Liver (tissue), 3 donors: ENCODE measurements at regions not wholly inside any gene's neighbourhood (a gene's known extent, or its start where the extent isn't known, plus 50 kb on each side); places are given as distances from the start of the nearest gene placed in this dataset.

Experiments used
- EGR1 ChIP-seq, 2 donors: IDR thresholded peaks; 2 replicates each; pipeline ENCODE4 v1.6.1; 2016 to 2018; ENCODE audit warnings: antibody characterized with exemption in 2 of 2, low read depth in 2 of 2
- FOXA2 ChIP-seq: IDR thresholded peaks from 2 replicates; pipeline ENCODE4 v1.6.1; 2016; ENCODE audit warnings: antibody characterized with exemption
- GABPA ChIP-seq, 2 donors: IDR thresholded peaks in 1 of 2; conservative IDR thresholded peaks in 1 of 2; 2 replicates each; pipeline ENCODE4 v1.6.1; 2016; ENCODE audit warnings: antibody characterized with exemption in 2 of 2, mild to moderate bottlenecking in 1 of 2, moderate library complexity in 1 of 2
- HNF4A ChIP-seq, 2 donors: conservative IDR thresholded peaks; 2 replicates each; pipeline ENCODE4 v1.6.1; 2016; ENCODE audit warnings: antibody characterized with exemption in 2 of 2, mild to moderate bottlenecking in 2 of 2
- HNF4G ChIP-seq: IDR thresholded peaks from 2 replicates; pipeline ENCODE4 v1.6.1; 2016; ENCODE audit warnings: antibody characterized with exemption
- NR2F2 ChIP-seq: IDR thresholded peaks from 2 replicates; pipeline ENCODE4 v1.6.1; 2016; ENCODE audit warnings: antibody characterized with exemption
- RAD21 ChIP-seq, 2 donors: IDR thresholded peaks; 2 replicates each; pipeline ENCODE4 v1.6.1; 2016; ENCODE audit warnings: antibody characterized with exemption in 2 of 2, mild to moderate bottlenecking in 2 of 2
- RXRA ChIP-seq, 2 donors: IDR thresholded peaks; 2 replicates each; pipeline ENCODE4 v1.6.1; 2017 to 2018; ENCODE audit warnings: antibody characterized with exemption in 2 of 2, mild to moderate bottlenecking in 1 of 2
- TAF1 ChIP-seq: conservative IDR thresholded peaks from 2 replicates; pipeline ENCODE4 v1.6.1; 2016; ENCODE audit warnings: antibody characterized with exemption, mild to moderate bottlenecking
- YY1 ChIP-seq: IDR thresholded peaks from 2 replicates; pipeline ENCODE4 v1.6.1; 2016; ENCODE audit warnings: antibody characterized with exemption, mild to moderate bottlenecking
- TF ChIP-seq, protein P1 (sequence below): fragments of 150-350 bp; IDR thresholded peaks from 2 replicates; pipeline ENCODE4 v1.5.1; 2017; ENCODE audit warnings: improper control_type of control experiment, low read depth, low read length; ENCODE audit not compliant: missing input control
- TF ChIP-seq, protein P2 (sequence below): IDR thresholded peaks from 2 replicates; pipeline ENCODE4 v1.6.1; 2016; ENCODE audit warnings: antibody characterized with exemption
- TF ChIP-seq, protein P3 (sequence below): IDR thresholded peaks from 2 replicates; pipeline ENCODE4 v1.6.1; 2016; ENCODE audit warnings: antibody characterized with exemption
- TF ChIP-seq, protein P4 (sequence below): IDR thresholded peaks from 2 replicates; pipeline ENCODE4 v1.6.1; 2016; ENCODE audit warnings: antibody characterized with exemption
- donor health status: healthy.
- donor health status: healthy.

DNA sequence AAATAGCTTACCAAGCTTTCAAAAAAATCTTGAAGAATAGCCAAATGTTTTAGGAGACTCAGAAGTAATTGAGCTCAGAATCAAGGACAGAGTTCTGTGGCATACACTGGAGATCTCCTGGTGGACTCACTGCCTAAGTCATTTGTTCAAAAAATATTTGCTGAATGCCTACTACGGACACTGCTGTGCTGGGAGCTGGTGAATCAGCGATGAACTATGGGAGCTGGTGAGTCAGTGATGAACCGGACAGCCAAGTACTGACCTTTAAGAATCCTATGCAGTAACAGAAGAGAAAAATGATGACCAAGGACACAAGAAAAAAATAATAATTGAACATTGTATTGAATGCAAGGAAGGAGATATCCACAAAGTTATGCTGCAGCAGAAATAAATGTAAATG, 717.9 kb upstream of the CXADR start:
- TF ChIP-seq, protein P1, sequence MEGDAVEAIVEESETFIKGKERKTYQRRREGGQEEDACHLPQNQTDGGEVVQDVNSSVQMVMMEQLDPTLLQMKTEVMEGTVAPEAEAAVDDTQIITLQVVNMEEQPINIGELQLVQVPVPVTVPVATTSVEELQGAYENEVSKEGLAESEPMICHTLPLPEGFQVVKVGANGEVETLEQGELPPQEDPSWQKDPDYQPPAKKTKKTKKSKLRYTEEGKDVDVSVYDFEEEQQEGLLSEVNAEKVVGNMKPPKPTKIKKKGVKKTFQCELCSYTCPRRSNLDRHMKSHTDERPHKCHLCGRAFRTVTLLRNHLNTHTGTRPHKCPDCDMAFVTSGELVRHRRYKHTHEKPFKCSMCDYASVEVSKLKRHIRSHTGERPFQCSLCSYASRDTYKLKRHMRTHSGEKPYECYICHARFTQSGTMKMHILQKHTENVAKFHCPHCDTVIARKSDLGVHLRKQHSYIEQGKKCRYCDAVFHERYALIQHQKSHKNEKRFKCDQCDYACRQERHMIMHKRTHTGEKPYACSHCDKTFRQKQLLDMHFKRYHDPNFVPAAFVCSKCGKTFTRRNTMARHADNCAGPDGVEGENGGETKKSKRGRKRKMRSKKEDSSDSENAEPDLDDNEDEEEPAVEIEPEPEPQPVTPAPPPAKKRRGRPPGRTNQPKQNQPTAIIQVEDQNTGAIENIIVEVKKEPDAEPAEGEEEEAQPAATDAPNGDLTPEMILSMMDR = no peak
- no peak for TF ChIP-seq EGR1 (IDR thresholded peaks at IDR 0.05; ENCODE audit: low read depth in 2 of 2)
- TF ChIP-seq RAD21 (IDR thresholded peaks at IDR 0.05) = no peak
- no peak for TF ChIP-seq HNF4A (conservative IDR thresholded peaks at IDR 0.05)
- TF ChIP-seq, protein P2, sequence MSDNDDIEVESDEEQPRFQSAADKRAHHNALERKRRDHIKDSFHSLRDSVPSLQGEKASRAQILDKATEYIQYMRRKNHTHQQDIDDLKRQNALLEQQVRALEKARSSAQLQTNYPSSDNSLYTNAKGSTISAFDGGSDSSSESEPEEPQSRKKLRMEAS = no peak
- TF ChIP-seq GABPA (IDR thresholded peaks at IDR 0.05 in 1 of 2, conservative IDR thresholded peaks at IDR 0.05 in 1 of 2) = no peak
- TF ChIP-seq, protein P3, sequence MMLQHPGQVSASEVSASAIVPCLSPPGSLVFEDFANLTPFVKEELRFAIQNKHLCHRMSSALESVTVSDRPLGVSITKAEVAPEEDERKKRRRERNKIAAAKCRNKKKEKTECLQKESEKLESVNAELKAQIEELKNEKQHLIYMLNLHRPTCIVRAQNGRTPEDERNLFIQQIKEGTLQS = no peak
- no peak for TF ChIP-seq RXRA (IDR thresholded peaks at IDR 0.05)
- TF ChIP-seq TAF1 = no peak
- TF ChIP-seq, protein P4, sequence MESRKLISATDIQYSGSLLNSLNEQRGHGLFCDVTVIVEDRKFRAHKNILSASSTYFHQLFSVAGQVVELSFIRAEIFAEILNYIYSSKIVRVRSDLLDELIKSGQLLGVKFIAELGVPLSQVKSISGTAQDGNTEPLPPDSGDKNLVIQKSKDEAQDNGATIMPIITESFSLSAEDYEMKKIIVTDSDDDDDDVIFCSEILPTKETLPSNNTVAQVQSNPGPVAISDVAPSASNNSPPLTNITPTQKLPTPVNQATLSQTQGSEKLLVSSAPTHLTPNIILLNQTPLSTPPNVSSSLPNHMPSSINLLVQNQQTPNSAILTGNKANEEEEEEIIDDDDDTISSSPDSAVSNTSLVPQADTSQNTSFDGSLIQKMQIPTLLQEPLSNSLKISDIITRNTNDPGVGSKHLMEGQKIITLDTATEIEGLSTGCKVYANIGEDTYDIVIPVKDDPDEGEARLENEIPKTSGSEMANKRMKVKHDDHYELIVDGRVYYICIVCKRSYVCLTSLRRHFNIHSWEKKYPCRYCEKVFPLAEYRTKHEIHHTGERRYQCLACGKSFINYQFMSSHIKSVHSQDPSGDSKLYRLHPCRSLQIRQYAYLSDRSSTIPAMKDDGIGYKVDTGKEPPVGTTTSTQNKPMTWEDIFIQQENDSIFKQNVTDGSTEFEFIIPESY = no peak
- no peak for TF ChIP-seq HNF4G
- no peak for TF ChIP-seq NR2F2
- TF ChIP-seq YY1 = no peak
- no peak for TF ChIP-seq FOXA2
